GM13977 (cell line): ENCODE measurements at regions not wholly inside any gene's neighbourhood (a gene's known extent, or its start where the extent isn't known, plus 50 kb on each side); places are given as distances from the start of the nearest gene placed in this dataset.
"Not testable (repeated sequence)": the region's sequence is repeated elsewhere in the genome, so short reads cannot be mapped to it uniquely, and the experiment has no call there.

Experiments
- DNase-seq: peaks from one replicate; pipeline ENCODE4 v3.0.0; 2012; ENCODE audit warnings: low spot score
- in situ Hi-C: fragments of 300-500 bp; cut with MboI; formaldehyde crosslinking; loops from one replicate; pipeline ENCODE4 v1.12.0; 2022; ENCODE audit warnings: low sequenced_read_pairs, low pct_unique_long_range_greater_than_20kb, mixed read lengths, inconsistent platforms; ENCODE audit not compliant: unreplicated experiment

DNA sequence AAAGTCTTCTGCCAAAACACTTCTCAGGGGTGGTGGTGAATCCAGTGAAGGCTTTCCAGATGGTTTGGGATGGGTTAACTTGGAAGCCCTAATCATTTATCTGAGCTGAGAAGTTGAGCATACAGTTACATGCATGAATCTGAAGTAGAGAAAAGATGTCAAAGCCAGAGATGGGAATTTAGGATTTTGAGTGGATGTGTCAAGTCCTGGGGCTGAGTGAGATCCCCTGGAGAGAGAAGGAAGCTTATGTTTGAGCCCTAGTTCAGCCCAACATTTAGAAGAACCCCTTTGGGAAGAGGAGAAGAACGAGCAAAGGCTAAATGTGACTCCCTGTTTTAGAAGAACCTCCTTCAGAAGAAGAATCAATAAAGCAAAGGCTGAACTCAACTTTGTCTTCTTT, 129.1 kb upstream of the TPTE start:
- DNase-seq, in situ Hi-C loops: not testable (repeated sequence)

DNA sequence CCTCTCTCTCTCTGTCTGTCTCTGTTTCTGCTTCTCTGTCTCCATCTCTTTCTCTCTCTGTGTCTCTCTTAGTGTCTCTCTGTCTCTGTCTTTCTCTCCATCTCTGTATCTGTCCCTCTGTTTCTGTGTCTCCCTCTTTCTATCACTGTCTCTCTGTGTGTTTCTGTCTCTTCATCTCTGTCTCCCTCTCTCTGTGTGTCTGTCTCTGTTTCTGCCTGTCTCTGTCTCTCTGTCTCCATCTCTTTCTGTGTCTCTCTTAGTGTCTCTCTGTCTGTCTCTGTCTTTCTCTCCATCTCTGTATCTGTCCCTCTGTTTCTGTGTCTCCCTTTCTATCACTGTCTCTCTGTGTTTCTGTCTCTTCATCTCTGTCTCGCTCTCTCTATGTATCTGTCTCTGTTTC, 125.4 kb upstream of the TPTE start:
- DNase-seq, in situ Hi-C loops: not testable (repeated sequence)

DNA sequence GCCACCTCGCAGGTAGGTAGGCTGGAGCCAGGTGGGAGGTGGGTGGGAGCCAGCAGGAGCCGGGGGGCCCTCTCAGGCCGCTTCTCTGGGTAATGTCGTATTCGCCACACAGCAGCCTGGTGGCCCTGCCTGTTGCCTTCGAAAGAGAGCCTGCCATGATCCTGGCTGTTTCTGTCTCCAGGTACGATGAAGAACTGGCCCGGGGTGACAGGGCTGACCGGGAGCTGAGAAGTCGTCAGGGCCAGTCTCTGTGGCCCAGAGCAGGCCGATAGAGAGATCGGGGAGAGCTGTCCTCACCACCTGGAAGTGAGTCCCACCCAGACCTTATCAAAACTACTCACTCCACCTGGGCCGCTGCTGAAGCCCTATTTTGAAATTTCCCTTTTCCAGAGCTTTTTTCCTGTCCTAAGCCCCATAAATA, 123.9 kb upstream of the TPTE start:
- DNase-seq, in situ Hi-C loops: not testable (repeated sequence)

GRCh38 chr21:10398692-10399489, 122.5 kb upstream of the TPTE start:
- DNase-seq, in situ Hi-C loops: not testable (repeated sequence)

DNA sequence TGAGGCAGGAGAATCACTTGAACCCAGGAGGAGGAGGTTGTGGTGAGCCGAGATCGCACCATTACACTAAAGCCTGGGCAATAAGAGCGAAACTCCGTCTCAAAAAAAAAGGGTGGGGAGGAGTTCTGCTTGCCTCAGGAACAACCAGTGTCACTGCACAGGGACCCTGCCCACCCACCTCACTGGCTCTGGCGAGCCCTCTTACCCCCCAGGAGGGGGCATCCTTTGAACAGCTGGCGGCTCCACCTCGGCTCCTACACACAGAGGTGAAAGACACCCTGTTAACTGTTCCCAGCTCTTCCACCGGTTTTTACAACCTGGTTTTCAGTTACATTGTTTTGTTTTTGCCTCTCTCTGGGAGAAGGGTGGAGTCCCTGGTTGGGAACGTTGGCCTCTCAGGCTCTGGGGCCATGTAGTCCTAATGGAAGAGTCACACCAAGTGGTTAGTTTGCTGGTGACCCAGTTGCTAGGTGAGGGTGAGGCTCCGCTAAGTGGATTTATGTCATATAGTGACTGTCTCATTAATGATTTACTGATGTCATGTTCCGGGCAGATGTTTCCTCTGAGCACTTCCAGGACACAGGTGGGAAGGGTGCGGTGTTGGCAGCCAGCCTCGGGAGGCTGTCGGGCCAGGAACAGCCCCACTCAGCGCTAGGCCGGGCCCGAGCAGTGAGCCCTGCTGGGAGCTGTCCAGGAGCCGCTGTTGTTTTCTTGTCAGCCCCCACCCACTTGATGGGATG, 120.6 kb upstream of the TPTE start:
- peak; percentile 13 for DNase-seq
- in situ Hi-C loops: not testable (repeated sequence)

GRCh38 chr21:10402461-10402860, 118.9 kb upstream of the TPTE start:
- in situ Hi-C loops, DNase-seq: not testable (repeated sequence)

DNA sequence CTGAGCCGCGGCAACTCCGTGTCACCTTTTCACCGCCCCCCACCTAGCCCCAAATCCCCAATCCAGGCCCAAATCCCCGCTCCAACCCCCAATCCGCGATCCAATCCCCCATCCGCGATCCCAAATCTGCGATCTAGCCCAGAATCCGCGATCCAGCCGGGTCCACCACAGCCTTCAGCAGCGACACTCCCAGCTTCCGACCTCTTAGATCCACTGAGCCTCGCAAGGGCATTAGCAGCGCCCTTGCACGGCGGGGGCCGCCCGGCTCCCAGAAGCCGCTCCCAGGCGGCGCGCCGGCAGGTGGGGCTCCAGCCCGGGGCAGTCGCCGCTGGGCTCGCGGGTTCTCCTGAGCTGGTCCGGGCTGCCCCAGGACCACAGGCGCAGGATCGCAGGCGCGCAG, 116.1 kb upstream of the TPTE start:
- DNase-seq: peak; percentile 14
- in situ Hi-C loops: not testable (repeated sequence)

DNA sequence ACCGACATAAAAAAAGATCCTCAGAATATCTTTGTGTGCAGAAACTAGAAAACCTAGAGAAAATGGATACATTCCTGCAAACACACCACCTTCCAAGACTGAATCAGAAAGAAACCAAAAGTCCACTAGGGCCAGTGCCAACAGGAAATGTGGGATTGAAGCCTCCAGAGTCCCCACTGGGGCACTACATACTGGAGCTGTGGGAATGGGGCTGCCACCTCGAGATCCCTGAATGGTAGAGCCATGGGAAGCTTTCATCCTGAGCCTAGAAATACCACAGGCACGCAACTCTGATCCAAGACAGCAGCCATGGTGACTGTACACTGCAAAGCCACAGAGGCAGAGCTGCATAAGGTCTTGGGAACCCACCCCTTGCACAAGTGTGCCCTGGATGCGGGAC, 111.6 kb upstream of the TPTE start:
- in situ Hi-C loops, DNase-seq: not testable (repeated sequence)

DNA sequence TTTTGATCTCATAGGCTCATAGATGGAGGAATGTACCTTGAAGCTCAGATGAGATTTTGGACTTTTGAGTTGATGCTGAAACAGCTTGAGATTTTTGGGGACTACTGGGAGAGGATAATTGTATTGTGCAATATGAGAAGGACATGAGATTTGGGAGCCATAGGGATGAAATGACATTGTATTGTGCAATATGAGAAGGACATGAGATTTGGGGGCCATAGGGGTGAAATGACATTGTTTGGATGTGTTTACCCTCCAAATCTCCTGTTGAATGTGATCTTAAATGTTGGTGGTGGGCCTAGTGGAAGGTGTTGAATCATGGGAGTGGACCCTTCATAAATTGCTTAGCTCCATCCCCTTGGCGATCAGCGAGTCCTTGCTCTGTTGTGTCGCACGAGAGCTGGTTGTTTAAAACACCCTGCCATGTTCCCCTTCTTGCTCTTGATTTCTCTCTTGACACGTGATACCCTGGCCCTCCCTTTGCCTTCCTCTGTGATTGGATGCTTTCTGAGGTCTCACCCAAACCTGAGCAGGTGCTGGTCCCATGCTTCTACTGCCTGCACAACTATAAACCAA, 110.9 kb upstream of the TPTE start:
- in situ Hi-C loops, DNase-seq: not testable (repeated sequence)

DNA sequence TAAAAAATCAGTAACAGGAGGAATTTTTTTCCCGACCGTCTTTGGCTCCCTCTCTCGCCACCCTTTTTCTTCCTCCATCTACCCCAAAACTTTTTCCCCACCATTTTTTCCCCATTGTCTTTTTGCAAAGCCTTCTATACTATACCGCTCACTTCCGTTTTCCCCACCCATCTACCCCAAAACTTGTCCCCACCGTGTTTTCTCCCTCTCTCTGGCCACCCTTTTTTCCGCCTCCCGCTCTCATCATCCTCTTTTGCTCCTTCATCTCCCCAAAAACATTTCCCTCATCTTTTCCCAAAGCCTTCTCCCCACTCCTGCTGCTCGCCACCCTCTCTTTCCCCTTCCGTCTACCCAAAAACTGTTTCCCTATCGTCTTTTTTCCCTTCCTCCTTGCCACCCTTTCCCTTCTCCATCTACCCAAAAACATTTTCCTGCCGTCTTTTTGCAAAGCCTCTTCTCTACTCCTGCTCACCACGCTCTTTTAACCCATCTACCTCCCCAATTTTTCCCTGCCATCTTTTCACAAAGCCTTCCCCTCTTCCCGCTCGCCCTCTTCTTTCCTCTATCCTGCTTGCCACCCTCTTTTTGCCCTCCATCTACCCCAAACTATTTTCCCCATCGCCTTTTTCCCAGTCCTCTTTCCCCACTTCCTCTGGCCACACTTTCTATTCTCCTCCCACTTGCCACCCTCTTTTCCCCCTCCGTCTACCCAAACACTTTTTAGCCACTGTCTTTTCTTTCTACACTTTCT, 109.4 kb upstream of the TPTE start:
- peak; percentile 10 for DNase-seq
- in situ Hi-C loops: not testable (repeated sequence)

DNA sequence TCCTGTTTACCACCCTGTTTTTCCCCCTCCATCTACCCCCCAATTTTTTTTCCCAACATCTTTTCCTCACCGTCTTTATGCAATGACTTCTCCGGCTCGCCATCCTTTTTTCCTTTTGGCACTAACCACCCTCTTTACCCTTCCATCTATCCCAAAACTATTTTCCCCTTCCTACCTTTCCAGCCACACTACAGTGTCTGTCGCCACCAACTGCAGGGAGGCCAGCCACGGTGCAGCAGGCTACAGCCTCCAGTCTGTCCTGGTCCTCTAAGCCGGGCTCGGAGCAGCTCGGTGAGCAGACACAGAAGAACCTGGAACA, 108.5 kb upstream of the TPTE start:
- DNase-seq, in situ Hi-C loops: not testable (repeated sequence)

GRCh38 chr21:10413247-10414120, 107.9 kb upstream of the TPTE start:
- in situ Hi-C loops: not testable (repeated sequence)
- peak; percentile 11 for DNase-seq

- peak; percentile 10 for DNase-seq
- in situ Hi-C loops: not testable (repeated sequence)
Measured at GRCh38 chr21:10414121-10414924, 107.1 kb upstream of the TPTE start.

GRCh38 chr21:10414925-10415254, 106.5 kb upstream of the TPTE start:
- DNase-seq: peak; percentile 12
- in situ Hi-C loops: not testable (repeated sequence)

DNA sequence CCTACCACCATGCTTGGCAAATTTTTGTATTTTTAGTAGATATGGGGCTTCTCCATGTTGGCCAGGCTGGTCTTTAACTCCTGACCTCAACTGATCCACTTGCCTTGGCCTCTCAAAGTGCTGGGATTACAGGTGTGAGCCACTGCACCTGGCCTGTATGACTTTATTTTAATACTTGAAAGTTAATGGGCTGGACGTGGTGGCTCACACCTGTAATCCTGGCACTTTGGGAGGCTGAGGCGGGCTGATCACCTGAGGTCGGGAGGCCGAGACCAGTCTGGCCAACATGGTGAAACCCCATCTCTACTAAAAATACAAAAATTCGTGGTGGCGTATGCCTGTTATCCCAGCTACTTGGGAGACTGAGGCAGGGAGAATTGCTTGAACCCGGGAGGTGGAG, 105.9 kb upstream of the TPTE start:
- in situ Hi-C loops, DNase-seq: not testable (repeated sequence)

- in situ Hi-C loops, DNase-seq: not testable (repeated sequence)
Measured at GRCh38 chr21:10415859-10416258, 105.5 kb upstream of the TPTE start.
